HG03571 (cell line): ENCODE measurements at regions not wholly inside any gene's neighbourhood (a gene's known extent, or its start where the extent isn't known, plus 50 kb on each side); places are given as distances from the start of the nearest gene placed in this dataset.
"Not testable (repeated sequence)": the region's sequence is repeated elsewhere in the genome, so short reads cannot be mapped to it uniquely, and the experiment has no call there.

Experiments used
- ATAC-seq: cut with Tn5 transposase; IDR thresholded peaks from one replicate; pipeline ENCODE4 v1.9.1; 2021; ENCODE audit not compliant: unreplicated experiment

- ATAC-seq = no peak
Measured at GRCh38 chr14:100416921-100417860, 94.1 kb downstream of the SLC25A47 start.

DNA sequence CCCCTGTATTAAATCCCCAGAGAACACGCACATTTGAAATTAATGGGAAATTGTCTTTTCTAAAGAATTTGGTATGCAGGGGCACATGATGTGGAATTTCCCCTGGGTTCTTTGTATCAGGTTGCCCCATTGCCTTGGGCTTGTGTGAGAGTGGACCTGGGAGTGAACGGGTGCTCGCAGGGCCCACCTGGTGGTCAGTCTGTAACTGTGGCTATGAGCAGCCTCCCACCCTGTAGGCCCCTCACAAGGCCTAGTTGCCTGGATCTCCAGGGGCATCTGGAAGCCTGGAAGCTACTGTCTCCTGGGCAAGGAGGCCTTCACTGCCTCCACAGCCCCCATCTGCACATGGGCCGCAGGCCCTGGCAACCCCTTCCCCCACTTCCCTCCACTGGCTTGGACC is 96.7 kb downstream of the SLC25A47 start:
- no peak for ATAC-seq

GRCh38 chr14:100421756-100422470 is 98.8 kb downstream of the SLC25A47 start:
- ATAC-seq = no peak

- no peak for ATAC-seq
Measured at GRCh38 chr14:100422556-100423316, 99.6 kb downstream of the SLC25A47 start.

- no peak for ATAC-seq
Measured at GRCh38 chr14:100423317-100424010, 100.3 kb downstream of the SLC25A47 start.

- no peak for ATAC-seq
Measured at GRCh38 chr14:100424504-100425428, 101.6 kb downstream of the SLC25A47 start.

GRCh38 chr14:100425429-100425827 is 102.3 kb downstream of the SLC25A47 start:
- ATAC-seq = no peak

DNA sequence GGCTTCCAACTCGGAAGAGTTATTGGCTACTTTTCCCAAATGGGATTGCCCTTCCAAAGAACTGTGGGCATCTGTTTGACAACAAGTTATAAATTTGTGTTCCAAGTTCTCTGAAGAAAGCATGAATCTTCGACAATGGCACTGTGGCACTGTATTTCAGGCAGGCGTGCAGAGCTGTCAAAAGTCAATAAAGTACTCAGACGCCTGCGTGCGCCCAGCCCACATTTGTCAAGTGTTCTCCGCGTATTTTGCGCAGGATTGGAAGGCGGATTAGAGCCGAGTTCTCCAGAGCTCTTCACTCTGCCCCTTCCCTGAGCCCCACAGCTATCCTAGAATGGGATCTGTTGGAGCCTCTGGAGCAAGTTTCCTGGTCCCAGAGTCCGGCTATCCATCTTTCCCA is 103.2 kb downstream of the SLC25A47 start:
- no peak for ATAC-seq

DNA sequence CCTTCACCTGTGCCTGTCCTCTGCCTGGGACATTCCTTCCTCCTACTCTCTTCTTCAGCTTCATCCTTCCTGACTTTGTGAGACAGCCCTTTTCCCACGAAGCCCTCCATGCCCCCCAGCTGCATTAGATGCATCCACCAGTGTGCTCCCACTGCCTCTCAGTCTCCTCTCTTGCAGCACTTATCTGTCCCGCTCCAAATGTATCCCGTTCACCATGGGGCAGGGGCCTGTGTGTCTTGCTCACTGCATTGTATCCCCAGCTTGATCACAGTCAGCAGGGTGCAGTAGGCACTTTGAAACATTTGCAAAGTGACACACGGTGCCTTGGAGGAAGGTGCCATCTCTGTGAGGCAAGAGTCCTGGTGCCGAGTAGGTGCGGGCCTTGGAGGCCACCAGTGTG is 104.0 kb downstream of the SLC25A47 start:
- no peak for ATAC-seq

DNA sequence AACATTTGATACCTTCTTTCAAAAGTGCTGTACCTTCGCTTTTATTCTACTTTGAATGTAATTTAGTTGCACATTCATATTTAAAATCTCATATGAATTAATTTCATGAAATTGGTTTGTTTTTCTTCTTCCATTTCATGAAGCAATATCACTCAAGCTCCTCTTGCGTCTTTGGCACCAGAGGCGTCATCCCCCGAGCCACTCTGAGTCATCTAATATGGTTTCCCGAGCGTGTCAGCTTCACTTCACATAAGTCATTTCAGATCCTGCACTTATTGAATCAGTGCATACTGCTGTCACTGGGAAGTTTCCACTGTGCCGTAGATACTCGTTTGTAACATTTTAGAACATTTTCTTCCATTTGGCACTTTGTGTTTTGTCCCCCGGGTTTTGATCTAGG is 105.6 kb downstream of the SLC25A47 start:
- no peak for ATAC-seq

GRCh38 chr14:100429537-100429936 is 106.4 kb downstream of the SLC25A47 start:
- no peak for ATAC-seq

DNA sequence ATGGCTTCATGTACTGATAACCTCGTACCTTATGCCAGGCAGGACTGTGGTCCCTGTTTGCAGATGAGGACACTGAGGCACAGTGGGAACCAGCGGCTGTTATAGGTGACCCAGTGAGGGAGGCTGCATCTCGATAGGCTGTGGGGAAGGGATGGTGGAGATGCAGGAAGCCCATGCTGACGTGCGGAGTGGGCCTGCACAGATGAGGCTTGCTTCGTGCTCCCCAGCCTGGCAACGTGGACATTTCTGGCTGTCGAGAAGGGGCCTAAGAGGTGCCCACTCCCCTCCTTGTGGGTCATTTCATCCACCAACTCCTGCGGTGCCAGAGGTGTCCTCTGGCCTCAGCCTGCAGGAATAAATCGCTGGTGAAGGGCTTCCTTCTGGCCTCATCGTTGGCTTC is 107.4 kb downstream of the SLC25A47 start:
- no peak for ATAC-seq

- ATAC-seq = not testable (repeated sequence)
Measured at GRCh38 chr14:100431461-100431860, 108.3 kb downstream of the SLC25A47 start.

DNA sequence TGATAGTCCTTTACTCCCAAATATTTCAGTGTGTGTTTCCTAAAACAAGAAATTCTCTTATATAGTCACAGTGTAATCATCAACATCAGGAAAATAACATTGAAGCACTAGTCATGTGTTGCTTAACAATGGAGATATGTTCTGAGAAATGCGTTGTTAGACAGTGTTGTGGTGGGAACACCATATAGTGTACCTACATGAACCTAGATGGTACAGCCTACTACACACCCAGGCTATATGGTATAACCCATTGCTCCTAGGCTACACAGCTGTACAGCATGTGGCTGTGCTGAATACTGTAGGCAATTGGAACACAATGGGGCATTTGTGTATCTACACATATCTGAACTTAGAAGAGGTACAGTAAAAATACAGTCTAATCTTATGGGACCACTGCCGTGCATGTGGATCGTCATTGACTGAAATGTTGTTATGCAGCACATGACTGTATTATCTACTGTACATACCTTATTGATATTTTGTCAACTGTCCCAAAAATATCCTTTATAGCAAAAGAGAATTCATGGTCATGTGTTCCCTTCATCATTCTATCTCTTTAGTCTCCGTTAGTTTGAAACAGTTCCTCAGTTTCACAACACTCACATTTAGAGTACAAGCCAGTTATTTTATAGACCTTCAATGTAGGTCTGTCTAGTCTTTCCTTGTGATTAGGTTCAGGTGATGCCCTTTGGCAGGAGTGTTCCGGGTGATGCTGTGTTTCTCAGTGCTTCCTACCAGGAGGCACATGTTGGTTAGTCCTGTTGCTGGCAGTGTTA is 109.7 kb downstream of the SLC25A47 start:
- ATAC-seq = no peak

DNA sequence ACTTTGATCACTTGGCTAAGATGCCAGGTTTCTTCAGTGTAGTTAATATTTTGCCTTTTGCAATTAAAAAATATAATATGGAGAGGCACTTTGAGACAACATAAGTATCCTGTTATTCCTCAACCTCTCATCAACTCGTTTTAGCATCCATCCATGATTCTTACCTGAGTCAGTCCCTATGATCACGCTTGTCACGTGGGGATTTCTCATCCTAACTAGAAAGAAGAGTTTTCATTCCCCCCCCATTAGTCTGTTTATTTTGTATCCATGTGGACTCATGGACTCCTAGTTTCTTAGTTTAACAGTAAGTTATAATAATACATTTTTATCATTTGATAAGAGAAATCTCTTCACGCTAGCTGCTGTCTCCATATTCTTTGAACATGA is 110.3 kb downstream of the SLC25A47 start:
- ATAC-seq = no peak

DNA sequence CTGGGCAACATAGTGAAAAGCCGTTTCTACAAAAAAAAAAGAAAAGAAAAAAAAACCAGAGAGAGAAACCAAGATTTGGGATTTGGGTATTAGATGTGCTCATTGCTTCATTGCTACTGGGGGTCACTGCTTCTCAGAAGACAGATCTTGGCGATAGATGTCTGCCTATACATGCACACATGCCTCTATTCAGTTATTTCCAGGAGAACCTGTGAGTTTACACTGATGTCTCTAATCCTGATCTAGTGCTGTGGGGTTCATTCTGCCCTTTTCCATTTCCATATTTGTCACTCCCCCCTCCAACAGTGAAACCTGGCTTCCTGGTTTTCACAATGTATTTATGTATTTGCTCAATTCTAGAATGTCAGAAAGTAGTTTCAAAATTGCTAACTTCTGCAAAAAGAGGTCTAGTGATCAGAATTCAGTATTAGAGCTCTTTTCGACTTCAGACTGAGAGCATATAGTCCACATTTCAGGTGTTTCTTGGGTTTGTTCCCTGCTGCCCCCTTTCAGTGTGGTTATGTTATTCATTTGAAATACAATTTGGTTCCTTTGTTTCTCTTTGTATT is 111.0 kb downstream of the SLC25A47 start:
- no peak for ATAC-seq

DNA sequence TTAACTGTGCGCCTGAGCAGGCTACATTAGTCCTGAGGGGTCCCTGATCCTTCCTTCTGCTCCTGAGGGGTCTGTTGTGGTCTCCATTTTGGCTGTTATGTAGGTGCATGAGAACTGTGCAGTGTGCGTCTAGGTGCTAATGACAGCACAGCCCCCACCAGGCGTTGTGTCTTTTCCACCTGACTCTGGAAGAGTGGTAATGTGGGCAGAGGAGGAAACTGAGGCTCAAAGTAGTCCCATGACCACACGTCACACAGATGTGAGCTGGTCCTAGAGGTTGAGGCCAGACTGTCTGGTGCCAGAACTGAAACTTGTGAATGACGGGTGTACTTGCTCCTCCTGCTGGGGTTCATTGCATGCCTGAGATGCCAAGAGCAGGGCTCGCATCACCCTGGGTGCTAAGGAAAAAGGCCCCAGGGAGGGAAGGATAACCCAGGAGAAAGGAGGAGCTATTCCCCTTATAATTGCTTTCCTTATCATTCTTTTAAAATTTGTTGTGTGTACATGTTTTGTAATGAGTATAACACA is 111.8 kb downstream of the SLC25A47 start:
- no peak for ATAC-seq

DNA sequence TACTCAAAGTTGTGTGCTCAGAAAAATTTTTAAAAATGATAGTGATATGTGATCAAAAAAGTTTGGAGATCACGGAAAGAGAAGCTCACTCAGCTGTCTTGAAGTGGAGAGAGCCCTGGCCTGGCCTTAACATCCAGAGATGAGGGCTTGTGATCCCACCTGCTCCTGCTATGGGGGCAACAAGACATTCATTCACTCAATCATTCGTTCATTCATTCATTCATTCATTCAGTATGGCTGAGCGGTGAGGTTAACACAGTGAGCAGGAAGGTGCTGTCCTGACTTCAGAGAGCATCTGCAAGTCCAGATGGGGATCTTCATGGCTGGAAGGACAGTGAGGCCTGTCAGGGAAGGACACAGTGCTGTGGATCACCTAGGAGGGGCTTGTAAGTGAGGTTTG is 112.3 kb downstream of the SLC25A47 start:
- ATAC-seq = no peak
